Osteocyte (in vitro differentiated cells): ENCODE measurements at regions not wholly inside any gene's neighbourhood (a gene's known extent, or its start where the extent isn't known, plus 50 kb on each side); places are given as distances from the start of the nearest gene placed in this dataset.

Source experiments
- DNase-seq: peaks from one replicate; pipeline ENCODE4 v3.0.0; 2021; ENCODE audit warnings: mixed read lengths; ENCODE audit not compliant: unreplicated experiment; ENCODE audit errors: extremely low spot score
- H3K27ac Mint-ChIP-seq: one replicate; pipeline ENCODE4 v1.8.0; 2021; ENCODE audit warnings: mild to moderate bottlenecking, mixed read lengths; ENCODE audit not compliant: unreplicated experiment
- H3K27me3 Mint-ChIP-seq: one replicate; pipeline ENCODE4 v1.8.0; 2021; ENCODE audit warnings: mixed read lengths; ENCODE audit not compliant: unreplicated experiment
- H3K36me3 Mint-ChIP-seq: one replicate; pipeline ENCODE4 v1.8.0; 2021; ENCODE audit warnings: mixed read lengths; ENCODE audit not compliant: unreplicated experiment
- H3K4me1 Mint-ChIP-seq: one replicate; pipeline ENCODE4 v1.8.0; 2021; ENCODE audit warnings: mixed read lengths; ENCODE audit not compliant: unreplicated experiment
- H3K4me3 Mint-ChIP-seq: one replicate; pipeline ENCODE4 v1.8.0; 2021; ENCODE audit warnings: mild to moderate bottlenecking, moderate library complexity, mixed read lengths; ENCODE audit not compliant: unreplicated experiment
- H3K9me3 Mint-ChIP-seq: one replicate; pipeline ENCODE4 v1.8.0; 2021; ENCODE audit warnings: mixed read lengths; ENCODE audit not compliant: unreplicated experiment
- CTCF ChIP-seq: fragments of 200-600 bp; sonication (generic); IDR thresholded peaks from 2 replicates; pipeline ENCODE4 v1.5.0; 2021; ENCODE audit warnings: antibody characterized with exemption, mild to moderate bottlenecking, moderate library complexity

DNA sequence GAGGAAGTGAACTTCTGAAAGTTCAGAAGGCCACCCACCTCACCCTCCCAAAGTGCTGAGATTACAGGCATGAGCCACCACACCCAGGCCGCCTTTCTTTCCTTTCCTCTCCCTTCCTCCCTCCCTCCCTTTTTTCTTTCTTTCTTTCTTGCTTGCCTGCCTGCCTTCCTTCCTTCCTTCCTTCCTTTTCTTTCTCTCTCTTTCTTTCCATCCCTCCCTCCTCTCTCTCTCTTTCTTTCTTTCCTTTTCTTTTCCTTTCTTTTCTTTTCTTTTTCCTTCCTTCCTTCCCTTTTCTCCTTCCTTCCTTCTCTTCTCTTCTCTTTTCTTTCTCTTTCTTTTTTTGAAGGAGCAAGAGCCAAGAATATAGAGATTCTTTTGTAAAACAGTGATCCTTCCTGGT, 208.3 kb upstream of the HMGA2 start:
- no peaks in the 10 kb centered on the region for H3K27me3 Mint-ChIP-seq
- H3K27ac Mint-ChIP-seq, result no peak overlapping the region
- TF ChIP-seq CTCF, result no peak
- H3K4me3 Mint-ChIP-seq, result no peak overlapping the region
- DNase-seq, result no peak
- peaks cover 39% of the 10 kb centered on the region for H3K4me1 Mint-ChIP-seq
- H3K36me3 Mint-ChIP-seq, result no peaks in the 10 kb centered on the region
- no peaks in the 10 kb centered on the region for H3K9me3 Mint-ChIP-seq

DNA sequence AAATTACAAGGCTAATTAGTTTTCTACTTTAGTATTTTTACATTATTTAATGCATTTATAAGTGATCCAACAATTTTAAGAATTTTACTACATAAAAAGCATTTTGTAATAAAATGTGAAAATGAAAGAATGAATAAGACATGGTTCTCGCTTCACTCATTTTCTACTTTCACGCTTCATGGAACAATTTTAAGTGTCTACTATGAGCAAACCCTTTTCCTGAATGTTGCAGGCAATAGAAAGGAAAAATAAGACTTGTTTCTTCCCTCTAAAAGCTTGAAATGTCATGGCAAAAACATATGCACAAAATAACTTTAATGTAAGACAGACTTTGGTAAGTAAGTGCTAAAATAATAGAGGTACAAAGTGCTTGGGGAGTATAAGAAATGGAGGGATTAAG, 205.7 kb upstream of the HMGA2 start:
- no peaks in the 10 kb centered on the region for H3K36me3 Mint-ChIP-seq
- peaks cover 23% of the 10 kb centered on the region for H3K4me1 Mint-ChIP-seq
- no peak overlapping the region for H3K4me3 Mint-ChIP-seq
- no peak for DNase-seq
- no peak overlapping the region for H3K27ac Mint-ChIP-seq
- no peaks in the 10 kb centered on the region for H3K9me3 Mint-ChIP-seq
- no peaks in the 10 kb centered on the region for H3K27me3 Mint-ChIP-seq
- TF ChIP-seq CTCF, result no peak

GRCh38 chr12:65619018-65619417, 205.3 kb upstream of the HMGA2 start:
- Mint-ChIP-seq H3K4me1 (peaks cover 21% of the 10 kb centered on the region), H3K27ac (no peak overlapping the region), H3K27me3 (no peaks in the 10 kb centered on the region), H3K4me3 (no peak overlapping the region), H3K36me3 (no peaks in the 10 kb centered on the region), H3K9me3 (no peaks in the 10 kb centered on the region)
- TF ChIP-seq CTCF, result no peak
- no peak for DNase-seq

DNA sequence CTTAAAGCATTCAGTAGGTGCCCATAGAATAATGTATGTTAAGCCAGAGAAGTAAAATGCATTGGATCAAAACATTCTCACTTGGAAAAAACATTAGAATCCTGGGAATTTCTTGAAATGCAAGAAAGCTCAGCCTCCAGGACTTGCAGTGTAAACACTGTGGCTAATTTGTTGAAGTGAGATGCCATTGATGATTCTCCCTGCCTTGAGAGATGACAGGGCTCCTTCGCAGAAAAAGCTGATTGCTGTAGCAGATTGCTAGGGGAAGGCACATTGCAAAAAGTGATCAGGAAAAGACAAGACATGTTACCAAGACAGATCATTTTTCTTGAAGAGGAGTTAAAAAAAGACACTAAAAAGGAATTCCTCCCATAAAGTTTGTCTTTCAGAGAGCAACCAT, 204.2 kb upstream of the HMGA2 start:
- no peaks in the 10 kb centered on the region for H3K9me3 Mint-ChIP-seq
- DNase-seq, result no peak
- H3K4me1 Mint-ChIP-seq, result peaks cover 15% of the 10 kb centered on the region
- no peak for TF ChIP-seq CTCF
- H3K27me3 Mint-ChIP-seq, result no peaks in the 10 kb centered on the region
- H3K4me3 Mint-ChIP-seq, result no peak overlapping the region
- H3K36me3 Mint-ChIP-seq, result no peaks in the 10 kb centered on the region
- no peak overlapping the region for H3K27ac Mint-ChIP-seq

DNA sequence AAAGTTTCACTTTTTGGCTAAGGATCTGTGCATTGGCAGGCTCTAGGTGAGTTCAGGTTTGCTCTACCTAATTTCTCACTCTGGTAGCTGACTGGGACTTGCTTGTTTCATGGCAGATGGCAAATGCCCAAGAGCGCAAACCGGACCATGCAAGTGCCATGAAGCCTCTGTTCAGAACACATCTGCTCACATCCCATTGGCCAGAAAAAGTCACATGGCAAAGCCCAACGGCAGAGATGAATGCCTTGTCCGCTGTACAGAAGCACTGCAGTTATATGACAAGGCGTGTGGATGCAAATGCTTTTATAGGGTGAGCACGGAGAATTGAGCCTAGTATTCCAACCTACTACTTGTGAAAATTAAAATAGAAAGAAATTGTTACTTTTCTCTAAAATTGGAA, 202.2 kb upstream of the HMGA2 start:
- Mint-ChIP-seq H3K27me3 (no peaks in the 10 kb centered on the region), H3K9me3 (no peaks in the 10 kb centered on the region), H3K36me3 (no peaks in the 10 kb centered on the region), H3K4me3 (no peak overlapping the region), H3K4me1 (peaks cover 6% of the 10 kb centered on the region), H3K27ac (no peak overlapping the region)
- TF ChIP-seq CTCF, result no peak
- DNase-seq, result no peak
